ENCODE measurements at regions not wholly inside any gene's neighbourhood (a gene's known extent, or its start where the extent isn't known, plus 50 kb on each side); places are given as distances from the start of the nearest gene placed in this dataset.

DNA sequence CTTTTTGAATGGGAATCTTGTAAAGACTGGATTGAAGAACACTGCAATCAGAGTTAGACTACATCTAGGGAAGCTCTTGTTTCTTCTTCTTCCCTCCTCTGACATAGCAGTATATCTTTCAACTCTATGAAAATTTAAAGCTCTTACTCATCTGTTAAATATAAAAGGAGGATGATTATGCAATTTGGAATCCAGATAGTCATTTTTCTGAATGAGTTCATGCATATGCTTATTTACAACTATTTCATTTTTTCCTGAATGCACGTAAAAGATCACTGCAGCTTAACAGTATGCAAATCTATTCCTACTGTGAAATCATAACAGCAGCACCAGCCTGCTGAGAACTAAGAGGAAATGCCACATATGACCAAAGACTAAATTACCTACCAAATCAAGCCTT is 133.5 kb upstream of the TMCC3 start:
- ChIA-PET CTCF (ENCODE audit: low intra/inter-chr PET ratio, low total read pairs) (no interaction called here), POLR2A (no interaction called here)
- no peak overlapping the region for H3K4me2 ChIP-seq (ENCODE audit: low read depth, low read length)
- no peak overlapping the region for H3K9ac ChIP-seq (ENCODE audit: insufficient read depth, low read depth, low read length)
- no peak overlapping the region for H3K27ac ChIP-seq (ENCODE audit: extremely low read length, insufficient read depth, low read length)
- no peaks in the 10 kb centered on the region; a peak in 1 of 5 replicates for H3K27me3 ChIP-seq (ENCODE audit: control insufficient read depth in 1 of 2, insufficient read depth in 2 of 2, low read length in 2 of 2)
- H4K20me1 ChIP-seq (ENCODE audit: insufficient read depth, low read length) = no peaks in the 10 kb centered on the region
- no peaks in the 10 kb centered on the region for H3K36me3 ChIP-seq (replicated peaks in 1 of 2; ENCODE audit: control insufficient read depth in 1 of 2, insufficient read depth in 2 of 2, low read length in 2 of 2)
- DNase-seq (ENCODE audit: low spot score) (no peak), ATAC-seq (no peak), FAIRE-seq (no peak)
- no peak overlapping the region for H3K4me3 ChIP-seq (replicated peaks in 1 of 3; ENCODE audit: insufficient read depth in 1 of 3, low read depth in 2 of 3, low read length in 3 of 3)
- no TSS peak for BruUV-seq (replicated peaks)
- H2AFZ ChIP-seq (ENCODE audit: low read length) = no peak overlapping the region
- 0% methylated on average over 1 of the region's 1 CpG for WGBS (ENCODE audit: low lambda C conversion rate)
- H3K4me1 ChIP-seq (ENCODE audit: insufficient read depth, low read length) = no peaks in the 10 kb centered on the region
- TF ChIP-seq ZNF430 (CRISPR knock-in tag; IDR thresholded peaks at IDR 0.05) (no peak), RORA (CRISPR knock-in tag; IDR thresholded peaks at IDR 0.05) (no peak), ZFP82 (CRISPR knock-in tag; IDR thresholded peaks at IDR 0.05; ENCODE audit: borderline replicate concordance) (no peak), MZF1 (CRISPR knock-in tag; IDR thresholded peaks at IDR 0.05; ENCODE audit: borderline replicate concordance) (no peak), SMYD3 (CRISPR knock-in tag; IDR thresholded peaks at IDR 0.05) (no peak)
- TF ChIP-seq, protein P1, sequence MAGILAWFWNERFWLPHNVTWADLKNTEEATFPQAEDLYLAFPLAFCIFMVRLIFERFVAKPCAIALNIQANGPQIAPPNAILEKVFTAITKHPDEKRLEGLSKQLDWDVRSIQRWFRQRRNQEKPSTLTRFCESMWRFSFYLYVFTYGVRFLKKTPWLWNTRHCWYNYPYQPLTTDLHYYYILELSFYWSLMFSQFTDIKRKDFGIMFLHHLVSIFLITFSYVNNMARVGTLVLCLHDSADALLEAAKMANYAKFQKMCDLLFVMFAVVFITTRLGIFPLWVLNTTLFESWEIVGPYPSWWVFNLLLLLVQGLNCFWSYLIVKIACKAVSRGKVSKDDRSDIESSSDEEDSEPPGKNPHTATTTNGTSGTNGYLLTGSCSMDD (CRISPR knock-in tag; IDR thresholded peaks at IDR 0.05) = no peak
- TF ChIP-seq, protein P2, sequence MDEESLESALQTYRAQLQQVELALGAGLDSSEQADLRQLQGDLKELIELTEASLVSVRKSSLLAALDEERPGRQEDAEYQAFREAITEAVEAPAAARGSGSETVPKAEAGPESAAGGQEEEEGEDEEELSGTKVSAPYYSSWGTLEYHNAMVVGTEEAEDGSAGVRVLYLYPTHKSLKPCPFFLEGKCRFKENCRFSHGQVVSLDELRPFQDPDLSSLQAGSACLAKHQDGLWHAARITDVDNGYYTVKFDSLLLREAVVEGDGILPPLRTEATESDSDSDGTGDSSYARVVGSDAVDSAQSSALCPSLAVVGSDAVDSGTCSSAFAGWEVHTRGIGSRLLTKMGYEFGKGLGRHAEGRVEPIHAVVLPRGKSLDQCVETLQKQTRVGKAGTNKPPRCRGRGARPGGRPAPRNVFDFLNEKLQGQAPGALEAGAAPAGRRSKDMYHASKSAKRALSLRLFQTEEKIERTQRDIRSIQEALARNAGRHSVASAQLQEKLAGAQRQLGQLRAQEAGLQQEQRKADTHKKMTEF (CRISPR knock-in tag; IDR thresholded peaks at IDR 0.05) = no peak
- H3K9me3 ChIP-seq (ENCODE audit: low read length) = no peaks in the 10 kb centered on the region
- intact Hi-C loops (cut with micrococcal nuclease; ENCODE audit: unreplicated experiment) = no loop called here
- no peaks in the 10 kb centered on the region for H3K79me2 ChIP-seq (ENCODE audit: insufficient read depth, low read length)
- in situ Hi-C loops (cut with HindIII; ENCODE audit: extremely low pct_ligation_motif_present, low pct_unique_long_range_greater_than_20kb) = no loop called here

DNA sequence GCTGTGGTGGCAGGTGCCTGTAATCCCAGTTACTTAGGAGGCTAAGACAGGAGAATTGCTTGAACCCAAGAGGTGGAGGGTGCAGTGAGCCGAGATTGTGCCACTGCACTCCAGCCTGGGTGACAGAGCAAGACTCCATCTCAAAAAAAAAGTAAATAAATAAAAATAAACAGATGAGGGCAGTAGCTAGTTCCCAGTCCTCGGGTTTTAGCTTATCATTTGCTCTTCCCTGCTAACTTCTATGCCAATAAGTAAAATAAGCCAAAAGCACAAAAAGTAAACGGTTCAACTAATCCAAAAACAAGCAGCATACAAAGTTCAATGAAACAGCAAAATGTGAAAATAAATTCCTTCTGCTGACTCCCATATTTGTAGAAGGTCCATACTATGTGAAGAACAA is 133.0 kb upstream of the TMCC3 start:
- ChIA-PET CTCF (ENCODE audit: low intra/inter-chr PET ratio, low total read pairs) (no interaction called here), POLR2A (no interaction called here)
- Histone ChIP-seq H3K9me3 (ENCODE audit: low read length) (no peaks in the 10 kb centered on the region), H3K27ac (ENCODE audit: extremely low read length, insufficient read depth, low read length) (no peak overlapping the region), H3K36me3 (replicated peaks in 1 of 2; ENCODE audit: control insufficient read depth in 1 of 2, insufficient read depth in 2 of 2, low read length in 2 of 2) (no peaks in the 10 kb centered on the region), H3K27me3 (ENCODE audit: control insufficient read depth in 1 of 2, insufficient read depth in 2 of 2, low read length in 2 of 2) (no peaks in the 10 kb centered on the region; a peak in 1 of 5 replicates), H3K4me1 (ENCODE audit: insufficient read depth, low read length) (no peaks in the 10 kb centered on the region), H2AFZ (ENCODE audit: low read length) (no peak overlapping the region), H3K4me3 (replicated peaks in 1 of 3; ENCODE audit: insufficient read depth in 1 of 3, low read depth in 2 of 3, low read length in 3 of 3) (no peak overlapping the region), H3K79me2 (ENCODE audit: insufficient read depth, low read length) (no peaks in the 10 kb centered on the region), H4K20me1 (ENCODE audit: insufficient read depth, low read length) (no peaks in the 10 kb centered on the region), H3K4me2 (ENCODE audit: low read depth, low read length) (no peak overlapping the region), H3K9ac (ENCODE audit: insufficient read depth, low read depth, low read length) (no peak overlapping the region)
- FAIRE-seq (no peak), ATAC-seq (no peak), DNase-seq (ENCODE audit: low spot score) (no peak)
- BruUV-seq (replicated peaks) = no TSS peak
- WGBS (ENCODE audit: low lambda C conversion rate) = 1% methylated on average over 3 of the region's 3 CpGs
- intact Hi-C loops (cut with micrococcal nuclease; ENCODE audit: unreplicated experiment) = no loop called here
- in situ Hi-C loops (cut with HindIII; ENCODE audit: extremely low pct_ligation_motif_present, low pct_unique_long_range_greater_than_20kb) = no loop called here
- TF ChIP-seq, protein P3, sequence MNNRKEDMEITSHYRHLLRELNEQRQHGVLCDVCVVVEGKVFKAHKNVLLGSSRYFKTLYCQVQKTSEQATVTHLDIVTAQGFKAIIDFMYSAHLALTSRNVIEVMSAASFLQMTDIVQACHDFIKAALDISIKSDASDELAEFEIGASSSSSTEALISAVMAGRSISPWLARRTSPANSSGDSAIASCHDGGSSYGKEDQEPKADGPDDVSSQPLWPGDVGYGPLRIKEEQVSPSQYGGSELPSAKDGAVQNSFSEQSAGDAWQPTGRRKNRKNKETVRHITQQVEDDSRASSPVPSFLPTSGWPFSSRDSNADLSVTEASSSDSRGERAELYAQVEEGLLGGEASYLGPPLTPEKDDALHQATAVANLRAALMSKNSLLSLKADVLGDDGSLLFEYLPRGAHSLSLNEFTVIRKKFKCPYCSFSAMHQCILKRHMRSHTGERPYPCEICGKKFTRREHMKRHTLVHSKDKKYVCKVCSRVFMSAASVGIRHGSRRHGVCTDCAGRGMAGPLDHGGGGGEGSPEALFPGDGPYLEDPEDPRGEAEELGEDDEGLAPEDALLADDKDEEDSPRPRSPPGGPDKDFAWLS (CRISPR knock-in tag; IDR thresholded peaks at IDR 0.05; ENCODE audit: borderline replicate concordance) = no peak
- TF ChIP-seq PAX8 (CRISPR knock-in tag; IDR thresholded peaks at IDR 0.05; ENCODE audit: borderline replicate concordance) = no peak
- no peak for TF ChIP-seq ZNF782 (CRISPR knock-in tag; IDR thresholded peaks at IDR 0.05; ENCODE audit: borderline replicate concordance)
- TF ChIP-seq RFX5 (IDR thresholded peaks at IDR 0.05; ENCODE audit: low read depth, low read length) = no peak
- no peak for TF ChIP-seq GATAD2A (CRISPR knock-in tag; IDR thresholded peaks at IDR 0.05)
- no peak for TF ChIP-seq RELA (CRISPR knock-in tag; IDR thresholded peaks at IDR 0.05)
- TF ChIP-seq ARNTL (CRISPR knock-in tag; IDR thresholded peaks at IDR 0.05) = no peak
- no peak for TF ChIP-seq MED1 (CRISPR knock-in tag; IDR thresholded peaks at IDR 0.05)
- no peak for TF ChIP-seq ZNF224 (CRISPR knock-in tag; IDR thresholded peaks at IDR 0.05)
